ENCODE measurements at regions not wholly inside any gene's neighbourhood (a gene's known extent, or its start where the extent isn't known, plus 50 kb on each side); places are given as distances from the start of the nearest gene placed in this dataset.

GRCh38 chr11:110798201-110798900 is 86.1 kb upstream of the ARHGAP20 start:
- intact Hi-C loops (cut with micrococcal nuclease), result no loop called here
- no peak overlapping the region for H3K27ac Mint-ChIP-seq
- H3K36me3 Mint-ChIP-seq (ENCODE audit: low read depth), result no peaks in the 10 kb centered on the region

GRCh38 chr11:110797453-110797852 is 85.2 kb upstream of the ARHGAP20 start:
- no peak for DNase-seq (ENCODE audit: low spot score)
- no peak overlapping the region for H3K4me3 Mint-ChIP-seq (ENCODE audit: low read depth)
- peaks cover 3% of the 10 kb centered on the region for H3K27me3 Mint-ChIP-seq (ENCODE audit: low read depth)
- intact Hi-C loops (cut with micrococcal nuclease), result no loop called here
- H3K36me3 Mint-ChIP-seq (ENCODE audit: low read depth), result no peaks in the 10 kb centered on the region
- H3K27ac Mint-ChIP-seq, result no peak overlapping the region
- no peaks in the 10 kb centered on the region for H3K9me3 Mint-ChIP-seq
- H3K4me1 Mint-ChIP-seq (ENCODE audit: low read depth), result peaks cover 5% of the 10 kb centered on the region

More at GRCh38 chr11:110798201-110798900, 86.1 kb upstream of the ARHGAP20 start:
- H3K4me1 Mint-ChIP-seq (ENCODE audit: low read depth), result peaks cover 5% of the 10 kb centered on the region
- H3K27me3 Mint-ChIP-seq (ENCODE audit: low read depth), result peaks cover 3% of the 10 kb centered on the region
- no peaks in the 10 kb centered on the region for H3K9me3 Mint-ChIP-seq
- H3K4me3 Mint-ChIP-seq (ENCODE audit: low read depth), result no peak overlapping the region
- no peak for DNase-seq (ENCODE audit: low spot score)

- Mint-ChIP-seq H3K9me3 (no peaks in the 10 kb centered on the region), H3K4me3 (ENCODE audit: low read depth) (no peak overlapping the region), H3K4me1 (ENCODE audit: low read depth) (peaks cover 5% of the 10 kb centered on the region)
Measured at GRCh38 chr11:110795112-110795624, 82.9 kb upstream of the ARHGAP20 start.

GRCh38 chr11:110793556-110793955 is 81.3 kb upstream of the ARHGAP20 start:
- Mint-ChIP-seq H3K36me3 (ENCODE audit: low read depth) (no peaks in the 10 kb centered on the region), H3K27me3 (ENCODE audit: low read depth) (peaks cover 3% of the 10 kb centered on the region), H3K27ac (no peak overlapping the region), H3K4me3 (ENCODE audit: low read depth) (no peak overlapping the region), H3K9me3 (no peaks in the 10 kb centered on the region), H3K4me1 (ENCODE audit: low read depth) (peaks cover 5% of the 10 kb centered on the region)
- intact Hi-C loops (cut with micrococcal nuclease), result no loop called here
- no peak for DNase-seq (ENCODE audit: low spot score)

More at GRCh38 chr11:110795112-110795624, 82.9 kb upstream of the ARHGAP20 start:
- H3K27ac Mint-ChIP-seq, result no peak overlapping the region
- no peaks in the 10 kb centered on the region for H3K36me3 Mint-ChIP-seq (ENCODE audit: low read depth)
- DNase-seq (ENCODE audit: low spot score), result no peak
- intact Hi-C loops (cut with micrococcal nuclease), result no loop called here
- H3K27me3 Mint-ChIP-seq (ENCODE audit: low read depth), result peaks cover 3% of the 10 kb centered on the region

- intact Hi-C loops (cut with micrococcal nuclease), result no loop called here
- Mint-ChIP-seq H3K27ac (no peak overlapping the region), H3K4me3 (ENCODE audit: low read depth) (no peak overlapping the region), H3K9me3 (no peaks in the 10 kb centered on the region), H3K27me3 (ENCODE audit: low read depth) (peaks cover 3% of the 10 kb centered on the region), H3K36me3 (ENCODE audit: low read depth) (no peaks in the 10 kb centered on the region), H3K4me1 (ENCODE audit: low read depth) (peaks cover 5% of the 10 kb centered on the region)
- DNase-seq (ENCODE audit: low spot score), result no peak
Measured at GRCh38 chr11:110791621-110792020, 79.4 kb upstream of the ARHGAP20 start.

GRCh38 chr11:110787680-110788079 is 75.4 kb upstream of the ARHGAP20 start:
- no peaks in the 10 kb centered on the region for H3K4me1 Mint-ChIP-seq (ENCODE audit: low read depth)
- no peaks in the 10 kb centered on the region for H3K9me3 Mint-ChIP-seq
- no peaks in the 10 kb centered on the region for H3K27me3 Mint-ChIP-seq (ENCODE audit: low read depth)
- no peak for DNase-seq (ENCODE audit: low spot score)
- intact Hi-C loops (cut with micrococcal nuclease), result no loop called here
- H3K4me3 Mint-ChIP-seq (ENCODE audit: low read depth), result no peak overlapping the region
- no peak overlapping the region for H3K27ac Mint-ChIP-seq
- H3K36me3 Mint-ChIP-seq (ENCODE audit: low read depth), result no peaks in the 10 kb centered on the region

- no peaks in the 10 kb centered on the region for H3K9me3 Mint-ChIP-seq
- H3K27ac Mint-ChIP-seq, result no peak overlapping the region
- no peak overlapping the region for H3K4me3 Mint-ChIP-seq (ENCODE audit: low read depth)
- no peaks in the 10 kb centered on the region for H3K27me3 Mint-ChIP-seq (ENCODE audit: low read depth)
- no peak for DNase-seq (ENCODE audit: low spot score)
- no peaks in the 10 kb centered on the region for H3K36me3 Mint-ChIP-seq (ENCODE audit: low read depth)
- H3K4me1 Mint-ChIP-seq (ENCODE audit: low read depth), result no peaks in the 10 kb centered on the region
- intact Hi-C loops (cut with micrococcal nuclease), result no loop called here
Measured at GRCh38 chr11:110786226-110786902, 74.1 kb upstream of the ARHGAP20 start.

GRCh38 chr11:110785398-110785797 is 73.2 kb upstream of the ARHGAP20 start:
- no peaks in the 10 kb centered on the region for H3K9me3 Mint-ChIP-seq
- no peaks in the 10 kb centered on the region for H3K36me3 Mint-ChIP-seq (ENCODE audit: low read depth)
- H3K4me3 Mint-ChIP-seq (ENCODE audit: low read depth), result no peak overlapping the region
- no peaks in the 10 kb centered on the region for H3K4me1 Mint-ChIP-seq (ENCODE audit: low read depth)
- H3K27ac Mint-ChIP-seq, result no peak overlapping the region
- intact Hi-C loops (cut with micrococcal nuclease), result no loop called here
- H3K27me3 Mint-ChIP-seq (ENCODE audit: low read depth), result no peaks in the 10 kb centered on the region
- DNase-seq (ENCODE audit: low spot score), result no peak

- no peaks in the 10 kb centered on the region for H3K36me3 Mint-ChIP-seq (ENCODE audit: low read depth)
- H3K4me1 Mint-ChIP-seq (ENCODE audit: low read depth), result no peaks in the 10 kb centered on the region
- H3K9me3 Mint-ChIP-seq, result peaks cover 5% of the 10 kb centered on the region
- peaks cover 2% of the 10 kb centered on the region for H3K27me3 Mint-ChIP-seq (ENCODE audit: low read depth)
- intact Hi-C loops (cut with micrococcal nuclease), result no loop called here
- H3K27ac Mint-ChIP-seq, result no peak overlapping the region
- no peak overlapping the region for H3K4me3 Mint-ChIP-seq (ENCODE audit: low read depth)
- no peak for DNase-seq (ENCODE audit: low spot score)
Measured at GRCh38 chr11:110782616-110783015, 70.4 kb upstream of the ARHGAP20 start.

GRCh38 chr11:110779108-110779507 is 66.9 kb upstream of the ARHGAP20 start:
- H3K27me3 Mint-ChIP-seq (ENCODE audit: low read depth), result peaks cover 2% of the 10 kb centered on the region
- peaks cover 5% of the 10 kb centered on the region for H3K9me3 Mint-ChIP-seq
- H3K27ac Mint-ChIP-seq, result no peak overlapping the region
- DNase-seq (ENCODE audit: low spot score), result no peak
- intact Hi-C loops (cut with micrococcal nuclease), result no loop called here
- no peak overlapping the region for H3K4me3 Mint-ChIP-seq (ENCODE audit: low read depth)
- no peaks in the 10 kb centered on the region for H3K4me1 Mint-ChIP-seq (ENCODE audit: low read depth)
- H3K36me3 Mint-ChIP-seq (ENCODE audit: low read depth), result no peaks in the 10 kb centered on the region

- no peak overlapping the region for H3K27ac Mint-ChIP-seq
- intact Hi-C loops (cut with micrococcal nuclease), result no loop called here
- H3K27me3 Mint-ChIP-seq (ENCODE audit: low read depth), result peaks cover 2% of the 10 kb centered on the region
- H3K9me3 Mint-ChIP-seq, result peaks cover 5% of the 10 kb centered on the region
- no peak overlapping the region for H3K4me3 Mint-ChIP-seq (ENCODE audit: low read depth)
- no peak for DNase-seq (ENCODE audit: low spot score)
- H3K36me3 Mint-ChIP-seq (ENCODE audit: low read depth), result no peaks in the 10 kb centered on the region
- H3K4me1 Mint-ChIP-seq (ENCODE audit: low read depth), result no peaks in the 10 kb centered on the region
Measured at GRCh38 chr11:110778343-110778742, 66.1 kb upstream of the ARHGAP20 start.

- Mint-ChIP-seq H3K9me3 (peaks cover 5% of the 10 kb centered on the region), H3K27ac (no peak overlapping the region), H3K4me3 (ENCODE audit: low read depth) (no peak overlapping the region), H3K36me3 (ENCODE audit: low read depth) (no peaks in the 10 kb centered on the region), H3K4me1 (ENCODE audit: low read depth) (no peaks in the 10 kb centered on the region), H3K27me3 (ENCODE audit: low read depth) (peaks cover 2% of the 10 kb centered on the region)
- no peak for DNase-seq (ENCODE audit: low spot score)
- intact Hi-C loops (cut with micrococcal nuclease), result no loop called here
Measured at GRCh38 chr11:110777775-110778174, 65.5 kb upstream of the ARHGAP20 start.

GRCh38 chr11:110776081-110776480 is 63.8 kb upstream of the ARHGAP20 start:
- Mint-ChIP-seq H3K4me1 (ENCODE audit: low read depth) (no peaks in the 10 kb centered on the region), H3K36me3 (ENCODE audit: low read depth) (no peaks in the 10 kb centered on the region), H3K4me3 (ENCODE audit: low read depth) (no peak overlapping the region), H3K27ac (no peak overlapping the region), H3K27me3 (ENCODE audit: low read depth) (peaks cover 2% of the 10 kb centered on the region), H3K9me3 (peaks cover 5% of the 10 kb centered on the region)
- no peak for DNase-seq (ENCODE audit: low spot score)
- intact Hi-C loops (cut with micrococcal nuclease), result no loop called here
